ENCODE measurements at regions not wholly inside any gene's neighbourhood (a gene's known extent, or its start where the extent isn't known, plus 50 kb on each side); places are given as distances from the start of the nearest gene placed in this dataset.

- Histone ChIP-seq H3K9ac (ENCODE audit: low read depth in 1 of 2, low read length in 2 of 2) (no peak overlapping the region), H3K9me3 (ENCODE audit: control insufficient read depth in 4 of 4, low read length in 3 of 4) (peaks cover 0 to 3% (median 0%) of the 10 kb centered on the region in 4 donors), H3K4me1 (ENCODE audit: control insufficient read depth in 4 of 4, insufficient read depth in 4 of 4, low read length in 3 of 4) (peaks cover 0 to 3% (median 0%) of the 10 kb centered on the region in 4 donors), H3K27me3 (ENCODE audit: control insufficient read depth in 4 of 4, insufficient read depth in 4 of 4, low read length in 3 of 4) (no peaks in the 10 kb centered on the region), H3K27ac (ENCODE audit: low read depth in 1 of 2, low read length in 2 of 2) (no peak overlapping the region), H3K4me3 (ENCODE audit: low read depth in 1 of 3, low read length in 3 of 3) (no peak overlapping the region), H3K36me3 (ENCODE audit: control insufficient read depth in 4 of 4, insufficient read depth in 3 of 4, low read depth in 1 of 4, low read length in 3 of 4) (no peaks in the 10 kb centered on the region)
- TF ChIP-seq ATF3 (IDR thresholded peaks at IDR 0.05) (no peak), FOXA1 (IDR thresholded peaks at IDR 0.05) (no peak), GABPA (IDR thresholded peaks at IDR 0.05 in 1 of 2, conservative IDR thresholded peaks at IDR 0.05 in 1 of 2) (no peak), RAD21 (IDR thresholded peaks at IDR 0.05) (no peak), JUND (IDR thresholded peaks at IDR 0.05) (no peak), RXRA (IDR thresholded peaks at IDR 0.05) (no peak), NR2F2 (IDR thresholded peaks at IDR 0.05) (no peak)
- 83% methylated on average over 1 of the region's 1 CpG for WGBS
- DNase-seq (ENCODE audit: low spot score): no peak
Measured at GRCh38 chr6:133804265-133804664, 84.6 kb upstream of the TCF21 start.

GRCh38 chr6:133805876-133806275, 83.0 kb upstream of the TCF21 start:
- Histone ChIP-seq H3K4me3 (ENCODE audit: low read depth in 1 of 3, low read length in 3 of 3) (no peak overlapping the region), H3K4me1 (ENCODE audit: control insufficient read depth in 4 of 4, insufficient read depth in 4 of 4, low read length in 3 of 4) (peaks cover 0 to 3% (median 0%) of the 10 kb centered on the region in 4 donors), H3K36me3 (ENCODE audit: control insufficient read depth in 4 of 4, insufficient read depth in 3 of 4, low read depth in 1 of 4, low read length in 3 of 4) (no peaks in the 10 kb centered on the region), H3K27me3 (ENCODE audit: control insufficient read depth in 4 of 4, insufficient read depth in 4 of 4, low read length in 3 of 4) (no peaks in the 10 kb centered on the region), H3K27ac (ENCODE audit: low read depth in 1 of 2, low read length in 2 of 2) (peak overlapping the region; percentile 32 to 55), H3K9me3 (ENCODE audit: control insufficient read depth in 4 of 4, low read length in 3 of 4) (peaks cover 0 to 3% (median 0%) of the 10 kb centered on the region in 4 donors), H3K9ac (ENCODE audit: low read depth in 1 of 2, low read length in 2 of 2) (no peak overlapping the region)
- 27% methylated on average over 2 of the region's 2 CpGs for WGBS
- TF ChIP-seq MAX (IDR thresholded peaks at IDR 0.05) (peak; percentile 15), CTCF (IDR thresholded peaks at IDR 0.05; ENCODE audit: low read depth, low read length, missing input control) (no peak), ATF3 (IDR thresholded peaks at IDR 0.05) (no peak), EGR1 (IDR thresholded peaks at IDR 0.05; ENCODE audit: low read depth in 2 of 2) (no peak), RXRA (IDR thresholded peaks at IDR 0.05) (peak in 1 of 2 donors; percentile 54), TAF1 (conservative IDR thresholded peaks at IDR 0.05) (no peak), NR2F2 (IDR thresholded peaks at IDR 0.05) (peak; percentile 32), SP1 (IDR thresholded peaks at IDR 0.05) (peak; percentile 60), REST (IDR thresholded peaks at IDR 0.05) (no peak), JUND (IDR thresholded peaks at IDR 0.05) (peak in 1 of 2 donors; percentile 40), HNF4G (IDR thresholded peaks at IDR 0.05) (no peak), YY1 (IDR thresholded peaks at IDR 0.05) (peak; percentile 41), GABPA (IDR thresholded peaks at IDR 0.05 in 1 of 2, conservative IDR thresholded peaks at IDR 0.05 in 1 of 2) (no peak), FOXA2 (IDR thresholded peaks at IDR 0.05) (no peak), HNF4A (conservative IDR thresholded peaks at IDR 0.05) (peak; percentile 66 to 81), RAD21 (IDR thresholded peaks at IDR 0.05) (peak in 1 of 2 donors; percentile 4), FOXA1 (IDR thresholded peaks at IDR 0.05) (no peak), ZBTB33 (IDR thresholded peaks at IDR 0.05) (no peak)
- no peak for DNase-seq (ENCODE audit: low spot score)
